ENCODE measurements at regions not wholly inside any gene's neighbourhood (a gene's known extent, or its start where the extent isn't known, plus 50 kb on each side); places are given as distances from the start of the nearest gene placed in this dataset.

GRCh38 chr14:53534841-53535240 lies 381.7 kb upstream of the DDHD1 start:
- TF ChIP-seq CTCF (IDR thresholded peaks at IDR 0.05) (no peak), POLR2A (IDR thresholded peaks at IDR 0.05) (no peak)
